IPS-NIHi7 (cell line): ENCODE measurements at regions not wholly inside any gene's neighbourhood (a gene's known extent, or its start where the extent isn't known, plus 50 kb on each side); places are given as distances from the start of the nearest gene placed in this dataset.

Experiments
- DNase-seq: peaks from one replicate; pipeline ENCODE4 v3.0.0; 2012; ENCODE audit warnings: mixed read lengths; ENCODE audit errors: extremely low spot score

- DNase-seq, result no peak
Observed at GRCh38 chr1:219523411-219523810, 89.5 kb downstream of the ZC3H11B start.

DNA sequence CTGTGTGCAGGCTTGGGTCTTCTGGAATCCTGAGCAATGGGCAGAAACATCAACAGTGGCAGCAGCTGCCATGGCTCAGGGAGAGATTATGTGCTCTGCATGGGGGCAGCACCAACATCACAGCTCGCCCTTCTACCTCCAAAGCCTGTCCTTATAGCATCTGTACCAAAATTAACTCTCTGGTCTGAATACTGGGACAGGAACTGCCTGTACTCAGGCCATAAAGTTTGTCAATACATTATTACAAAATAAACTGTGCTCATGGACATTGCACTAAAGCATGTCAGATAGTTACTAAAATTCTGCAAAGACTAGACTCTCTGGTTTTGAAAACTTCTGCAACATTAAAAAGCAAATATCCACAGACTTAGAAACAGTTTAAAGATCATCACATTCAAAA, 91.6 kb downstream of the ZC3H11B start:
- DNase-seq, result no peak

DNA sequence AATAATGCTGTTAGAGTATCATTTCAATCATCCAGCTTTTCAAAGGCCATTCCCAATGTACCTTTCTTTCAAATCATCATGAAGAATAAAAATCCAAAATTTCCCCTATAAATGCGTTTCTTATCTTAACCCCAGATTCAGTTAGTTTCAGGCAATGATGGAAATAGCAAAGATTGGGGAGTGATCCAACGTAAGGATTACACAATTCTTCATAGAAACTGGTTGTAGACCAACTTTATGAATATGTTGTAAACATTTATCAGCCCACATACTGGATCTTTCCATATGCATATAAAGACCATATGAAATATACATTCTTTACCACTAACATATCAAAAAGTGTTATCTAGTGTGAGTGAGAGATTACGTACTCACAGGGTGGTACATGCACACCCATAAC, 92.7 kb downstream of the ZC3H11B start:
- no peak for DNase-seq

GRCh38 chr1:219518907-219519248, 94.0 kb downstream of the ZC3H11B start:
- no peak for DNase-seq

- peak; percentile 10 for DNase-seq
Observed at GRCh38 chr1:219518168-219518906, 94.6 kb downstream of the ZC3H11B start.

GRCh38 chr1:219517031-219517430, 95.9 kb downstream of the ZC3H11B start:
- peak; percentile 14 for DNase-seq

DNA sequence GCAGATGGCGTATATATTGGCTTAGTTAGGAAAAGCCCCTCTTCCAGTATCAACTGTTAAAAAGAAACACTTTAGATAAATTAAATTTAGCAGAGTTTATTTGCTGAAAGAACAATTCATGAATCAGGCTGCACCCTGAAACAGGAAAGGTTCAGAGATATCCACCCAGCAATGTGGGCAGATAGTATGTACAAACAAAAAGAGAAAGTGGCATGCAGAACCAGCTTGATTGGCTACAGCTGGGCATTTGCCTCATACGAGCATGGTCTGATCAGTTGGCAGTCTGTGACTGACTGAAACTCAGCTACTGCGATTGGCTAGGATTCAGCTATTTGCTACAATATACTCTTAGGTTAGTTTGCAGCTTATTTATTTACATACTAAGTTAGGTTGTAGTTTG, 98.2 kb downstream of the ZC3H11B start:
- no peak for DNase-seq

DNA sequence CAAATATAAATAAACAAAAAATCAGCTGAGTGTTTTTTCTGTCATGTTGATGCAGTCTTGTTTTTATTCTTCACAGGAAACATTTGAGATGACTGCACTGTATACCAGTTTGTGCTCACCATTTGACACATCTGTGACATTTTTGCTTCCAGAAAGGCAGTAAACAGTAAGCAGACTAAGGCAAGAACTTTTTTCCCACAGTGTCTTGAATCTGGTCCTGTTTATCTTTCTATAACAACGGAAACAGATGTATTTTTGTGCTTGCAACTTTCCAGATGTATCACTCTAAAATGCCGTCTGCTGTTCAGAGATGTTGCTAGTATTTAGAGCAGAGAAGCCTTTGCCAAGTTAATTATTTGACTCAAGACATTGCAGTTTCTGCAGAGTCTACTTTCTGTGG, 105.5 kb downstream of the ZC3H11B start:
- no peak for DNase-seq

- no peak for DNase-seq
Observed at GRCh38 chr1:219506936-219507335, 106.0 kb downstream of the ZC3H11B start.

- DNase-seq, result no peak
Observed at GRCh38 chr1:219506473-219506899, 106.4 kb downstream of the ZC3H11B start.

- DNase-seq, result no peak
Observed at GRCh38 chr1:219505886-219506285, 107.0 kb downstream of the ZC3H11B start.

- DNase-seq, result no peak
Observed at GRCh38 chr1:219503604-219504003, 109.3 kb downstream of the ZC3H11B start.

GRCh38 chr1:219500327-219500897, 112.5 kb downstream of the ZC3H11B start:
- no peak for DNase-seq

- no peak for DNase-seq
Observed at GRCh38 chr1:219498666-219499065, 114.2 kb downstream of the ZC3H11B start.

DNA sequence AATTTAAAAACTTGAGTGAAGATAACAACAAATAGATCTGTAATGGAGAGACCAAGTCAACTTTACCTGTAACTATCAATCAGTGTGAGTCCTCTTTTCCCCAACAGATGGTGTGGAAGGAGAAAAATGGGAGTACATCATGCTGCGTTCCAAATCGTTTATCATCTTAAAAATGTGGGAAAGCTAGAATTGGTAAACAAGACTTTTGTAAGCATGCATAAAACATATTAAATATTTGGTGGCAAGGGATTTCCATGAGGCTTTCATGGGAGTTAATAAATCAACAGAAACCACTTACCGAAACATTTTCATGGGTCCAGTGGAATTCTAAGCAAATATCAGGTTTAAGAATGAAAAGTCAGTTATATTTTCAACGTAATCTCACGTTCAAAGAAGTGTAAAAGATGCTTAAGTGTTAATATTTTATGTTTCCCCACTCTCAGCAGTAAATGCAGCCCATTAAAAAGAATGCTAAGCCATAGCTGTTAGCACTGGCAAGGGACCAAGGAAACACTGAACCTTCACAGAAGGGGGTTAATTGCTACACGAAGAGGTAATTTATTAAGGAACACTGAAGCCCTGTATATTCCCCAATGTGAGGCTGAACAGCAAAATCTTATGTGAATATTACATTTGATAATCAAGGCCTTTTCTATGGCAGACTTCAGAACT, 117.0 kb downstream of the ZC3H11B start:
- DNase-seq, result no peak

- DNase-seq, result no peak
Observed at GRCh38 chr1:219492717-219493116, 120.2 kb downstream of the ZC3H11B start.

GRCh38 chr1:219490566-219490965, 122.3 kb downstream of the ZC3H11B start:
- no peak for DNase-seq

DNA sequence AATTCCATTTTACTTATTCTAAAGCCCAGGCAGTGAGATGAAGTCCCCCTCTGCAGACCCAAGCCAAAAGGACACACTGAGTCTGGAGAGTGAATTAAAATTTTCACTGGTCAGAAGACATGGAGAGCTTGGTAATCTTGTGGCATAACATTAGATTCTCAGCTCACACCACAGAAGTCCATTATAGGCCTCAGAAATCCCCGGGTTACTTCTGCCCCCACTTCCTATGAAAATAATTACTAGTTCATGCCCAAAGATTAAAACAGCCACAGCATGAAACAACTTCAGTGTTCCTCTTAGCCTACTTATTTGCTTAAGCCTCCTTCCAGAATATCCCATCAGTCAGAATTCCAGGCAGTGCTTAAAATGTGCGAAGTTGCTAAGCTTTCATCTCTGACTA, 123.3 kb downstream of the ZC3H11B start:
- no peak for DNase-seq

GRCh38 chr1:219488275-219488674, 124.6 kb downstream of the ZC3H11B start:
- no peak for DNase-seq

- no peak for DNase-seq
Observed at GRCh38 chr1:219483530-219483929, 129.4 kb downstream of the ZC3H11B start.

DNA sequence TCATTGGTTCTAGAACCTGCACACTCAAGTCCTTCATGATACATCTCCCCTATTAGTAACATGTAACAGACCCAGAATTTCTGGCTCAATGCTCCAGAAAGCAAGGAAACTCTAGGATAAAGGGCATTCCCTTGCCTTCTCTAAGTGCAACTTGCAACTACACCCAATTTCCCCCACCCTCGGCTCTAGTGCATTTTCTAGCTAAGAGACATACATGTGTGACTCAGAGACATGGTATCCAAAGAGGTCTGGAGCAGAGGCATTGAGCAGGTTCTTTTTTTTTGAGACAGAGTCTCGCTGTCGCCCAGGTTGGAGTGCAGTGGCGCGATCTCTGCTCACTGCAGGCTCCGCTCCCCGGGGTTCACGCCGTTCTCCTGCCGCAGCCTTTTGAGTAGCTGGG, 132.9 kb downstream of the ZC3H11B start:
- no peak for DNase-seq

GRCh38 chr1:219478811-219479210, 134.1 kb downstream of the ZC3H11B start:
- DNase-seq, result no peak

DNA sequence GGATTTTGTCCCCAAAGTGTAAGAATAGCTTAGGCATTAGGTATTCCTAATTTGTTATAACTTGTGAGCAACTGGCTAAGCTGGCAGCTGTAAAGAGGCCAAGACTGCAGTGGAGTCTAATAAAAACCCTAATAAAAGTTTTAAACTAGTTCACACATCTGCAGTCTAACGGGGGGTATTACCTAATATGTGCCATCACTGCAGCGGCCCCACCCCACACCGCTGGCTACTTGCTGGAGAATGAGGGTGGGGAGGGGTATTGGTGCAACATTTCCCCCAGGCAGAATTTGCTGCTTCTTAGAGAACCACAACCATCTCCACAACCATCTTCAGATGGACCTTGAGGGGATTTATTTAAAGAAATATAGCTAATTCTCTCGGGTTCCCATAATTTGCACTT, 135.0 kb downstream of the ZC3H11B start:
- no peak for DNase-seq
